ENCODE measurements at regions not wholly inside any gene's neighbourhood (a gene's known extent, or its start where the extent isn't known, plus 50 kb on each side); places are given as distances from the start of the nearest gene placed in this dataset.

GRCh38 chr6:19317431-19317986 lies 519.7 kb upstream of the ID4 start (continued):
- TF ChIP-seq CTCF (IDR thresholded peaks at IDR 0.05; ENCODE audit: control extremely low read depth in 1 of 3, insufficient read depth in 1 of 3, low read depth in 1 of 3, low read length in 3 of 3) (no peak), EP300 (IDR thresholded peaks at IDR 0.05; ENCODE audit: borderline replicate concordance in 1 of 2, low read depth in 2 of 2, low read length in 2 of 2) (no peak), PHF8 (conservative IDR thresholded peaks at IDR 0.05; ENCODE audit: low read depth, low read length) (no peak), EGR1 (IDR thresholded peaks at IDR 0.05; ENCODE audit: borderline replicate concordance, low read depth, low read length) (no peak), CHD1 (IDR thresholded peaks at IDR 0.05; ENCODE audit: low read depth, low read length) (no peak)

Measured in H1 (cell line).